ENCODE measurements at regions not wholly inside any gene's neighbourhood (a gene's known extent, or its start where the extent isn't known, plus 50 kb on each side); places are given as distances from the start of the nearest gene placed in this dataset.

DNA sequence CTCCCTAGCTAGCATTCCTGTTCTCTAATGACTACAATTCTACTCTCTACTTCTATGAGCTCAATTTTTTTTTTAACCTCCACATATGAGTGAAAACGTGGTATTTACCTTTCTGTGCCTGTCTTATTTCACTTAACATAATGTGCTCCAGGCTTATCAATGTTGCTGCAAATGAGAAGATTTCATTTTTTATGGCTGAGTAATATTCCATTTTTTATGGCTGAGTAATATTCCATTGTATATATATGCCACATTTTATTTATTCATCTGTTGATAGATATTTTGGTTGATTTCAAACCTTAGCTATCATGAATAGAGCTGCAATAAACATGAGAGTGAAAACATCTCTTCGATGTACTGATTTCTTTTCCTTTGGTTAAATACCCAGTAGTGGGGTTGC, 159.6 kb upstream of the TPK1 start:
- Histone ChIP-seq H3K9ac (ENCODE audit: low read depth, low read length) (no peak overlapping the region), H3K9me3 (ENCODE audit: control insufficient read depth, insufficient read depth, low read length) (peaks cover 15% of the 10 kb centered on the region; the same call in 1 of the 2 replicates), H3K27me3 (ENCODE audit: control insufficient read depth, insufficient read depth, low read length) (no peaks in the 10 kb centered on the region), H3K27ac (ENCODE audit: low read depth, low read length) (no peak overlapping the region), H3K4me1 (ENCODE audit: control insufficient read depth, insufficient read depth, low read length) (no peaks in the 10 kb centered on the region), H3K36me3 (ENCODE audit: control insufficient read depth, insufficient read depth, low read length) (no peaks in the 10 kb centered on the region), H3K4me3 (ENCODE audit: low read depth, low read length) (no peak overlapping the region)

DNA sequence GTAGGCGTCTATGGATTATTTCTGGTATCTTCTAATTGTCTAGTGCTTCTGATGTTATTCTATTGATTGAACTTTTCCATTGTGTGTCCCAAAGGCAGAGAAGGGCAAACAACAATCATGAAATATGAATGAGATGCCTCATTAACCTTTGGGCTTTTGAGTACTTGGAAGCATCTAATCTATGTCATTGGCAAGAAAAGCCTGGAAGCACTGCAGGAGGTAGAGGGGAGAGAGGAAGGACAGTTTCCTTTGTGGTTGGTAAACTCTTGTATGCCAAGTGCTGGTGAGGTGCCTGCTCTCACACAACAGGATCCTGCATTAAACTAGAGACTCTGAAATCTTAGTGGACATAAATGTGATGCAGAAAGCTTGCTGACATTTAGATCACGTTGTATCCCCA, 155.2 kb upstream of the TPK1 start:
- Histone ChIP-seq H3K27ac (ENCODE audit: low read depth, low read length) (no peak overlapping the region), H3K27me3 (ENCODE audit: control insufficient read depth, insufficient read depth, low read length) (no peaks in the 10 kb centered on the region), H3K4me1 (ENCODE audit: control insufficient read depth, insufficient read depth, low read length) (no peaks in the 10 kb centered on the region)

DNA sequence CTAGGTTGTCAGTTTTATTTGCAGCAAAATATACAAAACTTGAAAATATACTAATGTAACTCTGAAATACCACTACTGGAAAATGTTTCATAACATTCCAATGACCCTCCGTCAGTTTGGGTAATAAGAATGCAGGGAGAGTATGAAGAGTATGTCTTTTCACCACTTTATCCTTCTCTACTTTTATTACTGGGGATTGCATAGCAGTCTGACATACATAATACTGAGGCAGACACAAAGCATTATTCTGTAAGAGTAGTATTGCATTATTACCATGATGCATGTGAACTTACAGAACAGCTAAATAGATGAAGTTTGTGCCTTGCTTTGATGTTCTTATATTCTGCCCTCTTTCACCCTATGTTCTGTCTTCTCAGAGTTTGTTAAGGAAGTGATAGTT, 151.8 kb upstream of the TPK1 start:
- no peaks in the 10 kb centered on the region for H3K9me3 ChIP-seq (ENCODE audit: control insufficient read depth, insufficient read depth, low read length)
- no peak overlapping the region for H3K4me3 ChIP-seq (ENCODE audit: low read depth, low read length)

More for the DNA sequence above, 155.2 kb upstream of the TPK1 start:
- Histone ChIP-seq H3K36me3 (ENCODE audit: control insufficient read depth, insufficient read depth, low read length) (no peaks in the 10 kb centered on the region), H3K9me3 (ENCODE audit: control insufficient read depth, insufficient read depth, low read length) (peaks cover 9% of the 10 kb centered on the region; the same call in 1 of the 2 replicates), H3K4me3 (ENCODE audit: low read depth, low read length) (no peak overlapping the region), H3K9ac (ENCODE audit: low read depth, low read length) (no peak overlapping the region)

DNA sequence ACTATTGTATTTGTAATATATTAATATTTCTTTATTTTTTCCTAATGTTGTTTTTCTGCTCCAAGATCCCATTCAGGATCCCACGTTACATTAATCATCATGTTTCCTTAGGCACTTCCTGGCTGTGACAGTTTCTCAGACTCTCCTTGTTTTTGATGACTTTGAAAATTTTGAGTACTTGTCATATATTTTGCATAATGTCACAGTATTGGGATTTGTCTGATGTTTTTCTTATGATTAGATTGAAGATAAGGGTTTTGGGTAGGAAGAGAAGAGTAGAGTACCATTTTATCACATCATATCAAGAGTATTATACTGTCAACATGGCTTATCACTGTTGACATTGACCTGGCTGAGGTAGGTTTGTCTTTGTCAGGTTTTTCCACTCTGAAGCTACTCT, 146.3 kb upstream of the TPK1 start:
- Histone ChIP-seq H3K27ac (ENCODE audit: low read depth, low read length) (no peak overlapping the region), H3K36me3 (ENCODE audit: control insufficient read depth, insufficient read depth, low read length) (no peaks in the 10 kb centered on the region), H3K4me3 (ENCODE audit: low read depth, low read length) (no peak overlapping the region), H3K4me1 (ENCODE audit: control insufficient read depth, insufficient read depth, low read length) (no peaks in the 10 kb centered on the region), H3K9me3 (ENCODE audit: control insufficient read depth, insufficient read depth, low read length) (no peaks in the 10 kb centered on the region; the same call in 1 of the 2 replicates), H3K9ac (ENCODE audit: low read depth, low read length) (no peak overlapping the region), H3K27me3 (ENCODE audit: control insufficient read depth, insufficient read depth, low read length) (no peaks in the 10 kb centered on the region)

More for the DNA sequence above, 151.8 kb upstream of the TPK1 start:
- H3K36me3 ChIP-seq (ENCODE audit: control insufficient read depth, insufficient read depth, low read length), result no peaks in the 10 kb centered on the region
- no peaks in the 10 kb centered on the region for H3K4me1 ChIP-seq (ENCODE audit: control insufficient read depth, insufficient read depth, low read length)
- H3K9ac ChIP-seq (ENCODE audit: low read depth, low read length), result no peak overlapping the region
- no peak overlapping the region for H3K27ac ChIP-seq (ENCODE audit: low read depth, low read length)
- no peaks in the 10 kb centered on the region for H3K27me3 ChIP-seq (ENCODE audit: control insufficient read depth, insufficient read depth, low read length)

DNA sequence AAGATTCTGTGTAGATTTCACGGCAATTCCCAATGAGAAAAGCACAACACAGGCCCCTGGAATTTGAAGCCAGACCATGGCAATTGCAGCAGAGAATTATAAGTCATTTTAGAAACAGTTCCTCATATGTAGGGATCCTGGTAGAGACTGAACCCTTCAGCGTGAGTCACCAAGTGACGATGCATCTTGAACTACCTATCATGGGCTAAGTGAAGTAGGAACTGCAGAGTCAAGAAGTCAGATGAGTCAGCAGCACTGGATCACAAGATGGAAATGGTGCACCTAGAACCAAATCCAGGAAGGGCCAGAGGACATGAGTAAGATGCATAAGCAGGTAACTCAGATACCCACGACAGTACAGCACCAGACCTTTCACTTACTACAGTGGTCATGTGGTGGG, 140.0 kb upstream of the TPK1 start:
- Histone ChIP-seq H3K27me3 (ENCODE audit: control insufficient read depth, insufficient read depth, low read length) (no peaks in the 10 kb centered on the region), H3K4me3 (ENCODE audit: low read depth, low read length) (no peak overlapping the region), H3K27ac (ENCODE audit: low read depth, low read length) (no peak overlapping the region), H3K9ac (ENCODE audit: low read depth, low read length) (no peak overlapping the region), H3K4me1 (ENCODE audit: control insufficient read depth, insufficient read depth, low read length) (no peaks in the 10 kb centered on the region), H3K9me3 (ENCODE audit: control insufficient read depth, insufficient read depth, low read length) (no peaks in the 10 kb centered on the region; the same call in 1 of the 2 replicates), H3K36me3 (ENCODE audit: control insufficient read depth, insufficient read depth, low read length) (no peaks in the 10 kb centered on the region)

DNA sequence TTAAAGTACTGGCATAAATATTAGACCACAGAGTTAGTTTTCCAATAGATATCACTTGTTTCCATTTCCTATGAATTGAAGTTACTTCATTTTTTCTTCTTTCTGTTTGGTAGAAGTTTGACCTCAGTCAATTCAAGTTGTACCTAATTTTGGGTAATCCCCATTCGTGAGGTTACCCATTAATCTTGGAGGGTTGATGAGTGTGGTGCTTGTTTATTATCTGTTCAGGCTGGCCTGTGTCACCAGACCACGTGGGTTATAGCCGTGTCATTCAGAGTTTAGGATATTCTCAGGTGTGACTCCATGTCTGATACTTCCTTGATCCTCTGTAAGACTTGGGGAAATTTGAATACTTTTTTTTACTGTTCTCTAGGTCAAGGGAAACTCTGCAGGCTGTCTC, 133.9 kb upstream of the TPK1 start:
- Histone ChIP-seq H3K9ac (ENCODE audit: low read depth, low read length) (no peak overlapping the region), H3K4me3 (ENCODE audit: low read depth, low read length) (no peak overlapping the region), H3K27me3 (ENCODE audit: control insufficient read depth, insufficient read depth, low read length) (no peaks in the 10 kb centered on the region), H3K27ac (ENCODE audit: low read depth, low read length) (no peak overlapping the region), H3K9me3 (ENCODE audit: control insufficient read depth, insufficient read depth, low read length) (no peaks in the 10 kb centered on the region), H3K4me1 (ENCODE audit: control insufficient read depth, insufficient read depth, low read length) (peaks cover 11% of the 10 kb centered on the region), H3K36me3 (ENCODE audit: control insufficient read depth, insufficient read depth, low read length) (no peaks in the 10 kb centered on the region)

DNA sequence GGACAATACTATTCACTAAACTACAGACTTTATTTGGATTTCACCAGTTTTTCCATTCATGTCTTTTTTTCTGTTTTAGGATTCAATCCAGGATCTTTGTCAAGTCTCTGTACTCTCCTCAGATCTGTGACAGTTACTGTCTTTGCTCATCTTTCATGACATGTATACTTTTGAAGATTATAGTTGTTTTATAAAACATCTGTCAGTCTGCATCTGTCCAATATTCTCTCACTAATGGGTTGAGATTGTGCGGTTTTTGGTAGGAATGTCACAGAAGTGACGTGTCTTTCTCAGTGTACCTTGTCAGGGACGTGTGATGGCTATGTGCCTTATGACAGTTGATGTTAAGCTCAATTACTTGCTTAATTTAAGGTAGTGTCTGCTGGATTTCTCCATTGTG, 124.9 kb upstream of the TPK1 start:
- Histone ChIP-seq H3K4me3 (ENCODE audit: low read depth, low read length) (no peak overlapping the region), H3K27me3 (ENCODE audit: control insufficient read depth, insufficient read depth, low read length) (no peaks in the 10 kb centered on the region), H3K4me1 (ENCODE audit: control insufficient read depth, insufficient read depth, low read length) (peaks cover 14% of the 10 kb centered on the region; the same call in 1 of the 2 replicates), H3K9ac (ENCODE audit: low read depth, low read length) (no peak overlapping the region), H3K27ac (ENCODE audit: low read depth, low read length) (no peak overlapping the region), H3K9me3 (ENCODE audit: control insufficient read depth, insufficient read depth, low read length) (no peaks in the 10 kb centered on the region), H3K36me3 (ENCODE audit: control insufficient read depth, insufficient read depth, low read length) (no peaks in the 10 kb centered on the region)

DNA sequence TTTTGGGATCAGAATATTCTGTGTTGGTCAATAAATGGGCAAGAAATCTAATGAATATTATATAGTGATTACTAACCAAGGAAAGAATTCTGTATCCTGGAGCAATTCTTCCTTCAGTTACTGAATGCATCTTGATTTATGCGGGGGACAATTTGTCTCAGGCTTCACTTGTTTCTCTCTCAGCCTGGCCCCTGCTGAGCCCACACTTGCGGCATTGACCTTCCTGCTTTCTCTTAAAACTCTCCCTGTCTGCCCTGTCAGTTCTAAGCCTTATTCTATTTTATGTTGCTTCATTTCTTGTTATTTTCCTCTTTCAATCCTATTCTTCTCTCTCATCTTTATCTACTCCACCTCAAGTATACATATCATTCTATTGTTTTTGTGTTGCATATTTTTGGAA, 122.1 kb upstream of the TPK1 start:
- no peak overlapping the region for H3K27ac ChIP-seq (ENCODE audit: low read depth, low read length)
- H3K9ac ChIP-seq (ENCODE audit: low read depth, low read length), result no peak overlapping the region
- peaks cover 14% of the 10 kb centered on the region; the same call in 1 of the 2 replicates for H3K4me1 ChIP-seq (ENCODE audit: control insufficient read depth, insufficient read depth, low read length)
- no peaks in the 10 kb centered on the region for H3K27me3 ChIP-seq (ENCODE audit: control insufficient read depth, insufficient read depth, low read length)
- H3K9me3 ChIP-seq (ENCODE audit: control insufficient read depth, insufficient read depth, low read length), result peaks cover 8% of the 10 kb centered on the region
- H3K36me3 ChIP-seq (ENCODE audit: control insufficient read depth, insufficient read depth, low read length), result no peaks in the 10 kb centered on the region
- H3K4me3 ChIP-seq (ENCODE audit: low read depth, low read length), result no peak overlapping the region

DNA sequence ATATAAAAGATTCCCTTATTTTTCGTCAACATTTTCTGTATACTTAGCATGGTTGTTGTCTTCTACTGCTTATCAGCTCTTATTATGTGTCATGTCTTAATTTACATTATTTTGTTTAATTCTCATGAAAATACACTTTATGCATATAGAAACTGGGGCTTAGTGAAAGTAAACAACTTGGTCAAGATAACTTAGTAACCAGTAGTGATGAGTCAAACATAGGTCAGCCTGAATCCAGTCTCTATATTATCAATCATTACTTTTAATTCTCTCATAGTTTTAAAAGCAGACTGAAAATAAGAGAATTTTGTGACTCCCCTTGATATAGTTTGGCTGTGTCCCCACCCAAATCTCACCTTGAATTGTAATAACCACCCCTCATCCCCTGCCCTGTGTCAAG, 119.6 kb upstream of the TPK1 start:
- Histone ChIP-seq H3K9ac (ENCODE audit: low read depth, low read length) (no peak overlapping the region), H3K27me3 (ENCODE audit: control insufficient read depth, insufficient read depth, low read length) (no peaks in the 10 kb centered on the region), H3K4me3 (ENCODE audit: low read depth, low read length) (no peak overlapping the region), H3K36me3 (ENCODE audit: control insufficient read depth, insufficient read depth, low read length) (no peaks in the 10 kb centered on the region), H3K27ac (ENCODE audit: low read depth, low read length) (no peak overlapping the region), H3K9me3 (ENCODE audit: control insufficient read depth, insufficient read depth, low read length) (peaks cover 13% of the 10 kb centered on the region), H3K4me1 (ENCODE audit: control insufficient read depth, insufficient read depth, low read length) (peaks cover 14% of the 10 kb centered on the region; the same call in 1 of the 2 replicates)

DNA sequence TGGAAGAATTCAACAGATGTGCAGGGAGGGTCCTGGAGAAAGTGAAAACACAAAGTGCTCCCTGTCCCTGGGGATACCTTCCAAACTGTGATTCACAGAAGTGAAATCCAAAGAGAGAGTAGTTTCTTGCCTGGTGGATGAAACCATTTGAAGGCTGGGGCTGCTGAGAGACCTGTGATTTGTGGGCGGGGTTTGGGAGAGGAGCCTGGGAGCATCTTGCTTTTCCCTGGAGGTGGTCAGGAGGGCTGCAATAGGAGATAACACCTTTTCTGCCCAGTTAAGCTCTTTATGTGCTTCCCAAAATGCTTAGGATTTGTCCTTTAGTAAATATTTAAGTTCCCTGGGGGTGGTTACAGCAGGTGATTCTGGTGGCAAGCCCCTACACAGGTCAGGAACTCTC, 105.3 kb upstream of the TPK1 start:
- H3K9me3 ChIP-seq (ENCODE audit: control insufficient read depth, insufficient read depth, low read length), result no peaks in the 10 kb centered on the region

DNA sequence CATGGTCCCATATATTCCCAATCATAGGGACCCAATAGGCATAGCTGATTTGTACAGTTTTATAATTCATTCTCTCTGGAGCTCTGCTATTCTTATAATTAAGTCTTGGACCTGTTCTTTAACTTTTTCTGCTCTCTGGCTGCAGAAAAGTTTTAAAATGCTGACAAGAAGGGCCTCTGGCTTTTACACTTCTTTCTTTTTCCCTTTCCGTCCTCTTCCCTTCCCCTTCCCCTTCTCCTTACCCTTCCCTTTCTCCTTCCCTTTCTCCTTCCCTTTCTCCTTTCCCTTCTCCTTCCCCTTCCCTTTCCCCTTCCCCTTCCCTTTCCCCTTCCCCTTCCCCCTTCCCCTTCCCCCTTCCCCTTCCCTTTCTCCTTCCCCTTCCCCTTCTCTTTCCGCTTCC, 101.3 kb upstream of the TPK1 start:
- no peaks in the 10 kb centered on the region for H3K36me3 ChIP-seq (ENCODE audit: control insufficient read depth, insufficient read depth, low read length)
- no peaks in the 10 kb centered on the region for H3K27me3 ChIP-seq (ENCODE audit: control insufficient read depth, insufficient read depth, low read length)
- H3K9ac ChIP-seq (ENCODE audit: low read depth, low read length), result no peak overlapping the region
- H3K4me1 ChIP-seq (ENCODE audit: control insufficient read depth, insufficient read depth, low read length), result no peaks in the 10 kb centered on the region
- no peak overlapping the region for H3K27ac ChIP-seq (ENCODE audit: low read depth, low read length)
- no peak overlapping the region for H3K4me3 ChIP-seq (ENCODE audit: low read depth, low read length)
- no peaks in the 10 kb centered on the region for H3K9me3 ChIP-seq (ENCODE audit: control insufficient read depth, insufficient read depth, low read length)

More for the DNA sequence above, 105.3 kb upstream of the TPK1 start:
- no peak overlapping the region for H3K9ac ChIP-seq (ENCODE audit: low read depth, low read length)
- H3K4me3 ChIP-seq (ENCODE audit: low read depth, low read length), result no peak overlapping the region
- H3K4me1 ChIP-seq (ENCODE audit: control insufficient read depth, insufficient read depth, low read length), result no peaks in the 10 kb centered on the region
- H3K27ac ChIP-seq (ENCODE audit: low read depth, low read length), result no peak overlapping the region
- H3K27me3 ChIP-seq (ENCODE audit: control insufficient read depth, insufficient read depth, low read length), result no peaks in the 10 kb centered on the region
- no peaks in the 10 kb centered on the region for H3K36me3 ChIP-seq (ENCODE audit: control insufficient read depth, insufficient read depth, low read length)

DNA sequence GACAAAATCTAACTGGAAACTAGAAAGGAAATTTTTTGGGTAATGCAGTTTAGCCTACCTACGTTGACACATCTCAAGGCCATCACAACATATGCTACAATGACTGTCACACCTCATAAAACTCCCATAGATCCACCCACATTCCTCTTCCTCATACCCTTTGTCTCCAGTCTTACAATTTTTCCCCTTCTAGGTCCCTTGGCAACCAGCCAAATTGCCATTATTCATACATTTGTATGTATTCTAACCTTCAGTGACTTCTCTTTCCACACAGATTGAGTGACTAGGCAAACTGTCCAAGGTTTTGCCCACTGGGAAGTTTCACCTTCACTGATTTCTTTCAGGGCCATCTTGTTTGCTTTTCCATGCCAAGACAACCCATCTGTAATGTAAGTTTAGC, 100.5 kb upstream of the TPK1 start:
- Histone ChIP-seq H3K9ac (ENCODE audit: low read depth, low read length) (no peak overlapping the region), H3K4me1 (ENCODE audit: control insufficient read depth, insufficient read depth, low read length) (no peaks in the 10 kb centered on the region), H3K36me3 (ENCODE audit: control insufficient read depth, insufficient read depth, low read length) (no peaks in the 10 kb centered on the region), H3K4me3 (ENCODE audit: low read depth, low read length) (no peak overlapping the region), H3K27ac (ENCODE audit: low read depth, low read length) (no peak overlapping the region), H3K9me3 (ENCODE audit: control insufficient read depth, insufficient read depth, low read length) (no peaks in the 10 kb centered on the region), H3K27me3 (ENCODE audit: control insufficient read depth, insufficient read depth, low read length) (no peaks in the 10 kb centered on the region)
